NOMO-1 treated with dmso at 0.1 percent for 144 hours (cell line): ENCODE measurements at regions not wholly inside any gene's neighbourhood (a gene's known extent, or its start where the extent isn't known, plus 50 kb on each side); places are given as distances from the start of the nearest gene placed in this dataset.

ENCODE experiments used
- DNase-seq: peaks from one replicate; lab custom pipeline; 2025; ENCODE audit not compliant: unreplicated experiment; lab: John Stamatoyannopoulos, UW

- no peak for DNase-seq
Measured at GRCh38 chr2:104125096-104125495, 728.8 kb upstream of the POU3F3 start.

DNA sequence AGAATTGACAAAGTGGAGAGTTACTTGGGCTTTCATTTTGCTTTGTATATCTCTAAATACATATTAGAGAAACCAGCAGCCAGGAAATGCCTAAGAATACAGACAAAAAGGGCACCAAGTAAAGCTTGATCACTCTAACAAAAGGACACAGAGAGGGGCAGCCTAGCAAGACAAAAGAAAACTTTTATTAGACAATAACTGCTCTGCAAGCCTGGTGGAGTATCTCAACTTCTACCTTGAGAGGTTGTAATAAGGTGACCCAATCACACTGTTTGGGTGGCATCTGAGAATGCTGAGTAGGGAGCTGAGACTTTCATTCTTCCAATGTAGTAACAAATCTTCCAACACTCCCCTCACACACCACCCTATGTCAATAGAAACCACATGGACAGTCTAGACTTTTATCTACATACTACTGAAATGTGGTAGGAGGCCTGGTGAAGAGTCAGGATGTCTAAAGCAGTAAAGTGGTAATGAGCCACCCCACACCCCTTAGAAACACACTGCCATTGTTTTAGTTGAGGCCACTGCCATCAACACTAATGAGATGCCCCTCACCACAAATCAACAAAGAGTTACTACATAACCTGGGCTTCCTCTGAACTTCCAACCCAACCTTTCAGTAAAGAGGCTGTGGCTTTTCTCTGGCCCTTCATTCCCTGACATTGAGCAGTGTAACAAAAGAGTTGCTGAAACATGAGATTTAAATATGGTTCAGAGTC, 726.7 kb upstream of the POU3F3 start:
- no peak for DNase-seq

DNA sequence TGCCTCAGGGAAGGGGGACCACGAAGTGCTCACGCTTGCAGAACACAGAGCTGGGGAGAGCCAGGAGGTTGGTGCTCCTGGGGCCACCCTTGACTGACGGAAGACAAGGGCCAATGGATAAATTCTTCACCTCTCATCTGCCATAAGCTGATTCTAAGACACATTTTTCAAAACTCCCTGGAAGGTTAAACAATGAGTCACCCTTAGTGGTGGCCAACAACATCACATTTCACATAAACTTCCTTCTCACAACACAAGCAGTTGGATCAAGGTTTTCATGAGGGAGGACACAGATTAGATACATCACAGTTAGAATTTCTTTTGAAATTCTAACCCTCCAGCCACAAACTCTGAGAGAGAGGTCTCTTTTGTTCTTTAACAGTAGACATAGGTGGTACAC, 713.6 kb upstream of the POU3F3 start:
- no peak for DNase-seq

DNA sequence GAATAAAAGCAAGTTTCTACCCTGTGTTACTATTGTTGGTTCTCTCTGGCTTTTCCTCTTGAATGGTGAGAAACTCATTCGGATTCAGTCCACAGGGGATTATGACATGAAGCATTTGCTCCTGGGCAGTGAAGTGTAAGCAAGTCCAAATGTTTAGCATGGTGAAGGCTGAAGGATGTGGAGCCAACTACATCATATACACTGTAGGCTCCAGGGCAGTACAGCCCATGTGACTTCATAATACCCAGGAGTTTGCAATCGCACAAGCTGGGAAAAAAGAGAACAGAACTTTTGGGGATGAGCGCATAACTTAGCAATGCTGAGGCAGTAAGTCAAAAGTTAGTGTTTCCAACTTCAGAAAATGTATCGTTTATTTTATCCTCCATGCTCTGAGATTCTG, 695.7 kb upstream of the POU3F3 start:
- DNase-seq = no peak

- no peak for DNase-seq
Measured at GRCh38 chr2:104163611-104164130, 690.2 kb upstream of the POU3F3 start.

DNA sequence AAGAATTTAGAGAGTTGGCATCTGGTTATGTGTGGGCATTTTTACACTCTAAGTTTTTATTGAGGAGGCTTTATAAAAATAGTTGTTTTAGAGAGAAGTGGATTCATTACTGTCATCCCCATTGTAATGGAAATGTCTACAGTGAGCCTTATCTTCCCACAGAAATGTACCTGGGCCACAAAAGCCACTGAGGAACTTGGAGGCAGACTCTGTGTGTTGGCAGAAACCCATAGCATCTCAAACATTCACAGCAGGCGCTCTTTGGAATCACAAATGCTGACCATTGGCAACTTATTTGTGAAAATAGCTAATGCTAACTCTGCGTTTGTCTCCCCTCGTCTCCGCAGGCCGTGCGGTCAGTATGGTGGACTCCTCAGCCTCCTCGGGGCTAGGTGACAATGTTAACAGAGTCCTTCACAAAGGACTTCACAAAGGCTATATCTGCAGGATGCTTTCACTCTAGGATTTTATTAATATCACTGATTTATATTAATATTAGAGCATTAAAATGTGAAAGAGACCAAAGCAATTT, 689.1 kb upstream of the POU3F3 start:
- no peak for DNase-seq

- DNase-seq = no peak
Measured at GRCh38 chr2:104177179-104177578, 676.7 kb upstream of the POU3F3 start.

GRCh38 chr2:104179644-104180043, 674.3 kb upstream of the POU3F3 start:
- no peak for DNase-seq

DNA sequence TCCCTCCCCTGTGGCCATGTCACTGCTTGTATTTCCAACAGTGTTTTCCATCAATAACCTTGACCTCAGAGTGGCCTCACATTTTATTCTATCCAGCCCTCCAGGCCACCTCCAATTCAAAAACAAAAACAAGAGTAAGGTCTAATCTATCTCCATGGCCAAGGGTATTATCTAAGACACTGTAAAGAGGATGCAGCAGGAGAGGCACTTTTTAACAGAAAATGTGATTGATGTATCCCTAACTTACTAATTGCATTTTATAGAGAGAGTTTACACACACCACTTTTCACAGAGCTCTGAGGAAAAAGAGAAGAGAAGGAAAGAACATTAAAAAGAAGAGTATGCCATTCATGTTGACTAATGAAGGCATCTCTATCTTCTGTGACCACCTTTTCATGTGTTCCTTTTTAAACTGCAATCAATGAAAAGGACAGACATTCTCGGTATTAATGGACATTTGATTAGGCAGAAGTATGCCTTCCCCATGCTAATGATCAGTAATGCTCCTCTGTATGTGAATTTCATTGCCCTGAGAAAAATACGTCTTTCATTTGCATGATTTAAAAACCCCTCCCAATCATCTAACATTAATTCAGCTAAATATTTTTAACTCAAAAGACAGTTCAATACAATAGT, 653.3 kb upstream of the POU3F3 start:
- DNase-seq = no peak

DNA sequence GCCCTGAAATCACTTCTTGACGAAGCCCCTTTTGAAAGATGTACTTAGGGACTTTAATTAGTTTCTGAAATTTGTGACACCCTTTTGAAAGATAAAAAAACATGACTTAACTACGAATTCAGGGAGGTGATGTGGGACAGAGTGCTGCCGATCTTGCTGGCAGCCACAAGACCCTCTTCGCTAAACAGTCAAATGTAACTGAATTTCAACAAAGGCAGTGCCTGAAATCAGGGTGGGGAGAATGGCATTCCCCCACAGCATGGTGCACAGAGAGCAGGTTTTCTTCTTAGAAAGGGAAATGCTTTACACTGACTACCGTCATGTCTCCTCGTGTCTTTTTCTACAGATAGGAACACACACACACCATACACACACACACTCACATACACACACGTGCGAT, 640.2 kb upstream of the POU3F3 start:
- DNase-seq = no peak

DNA sequence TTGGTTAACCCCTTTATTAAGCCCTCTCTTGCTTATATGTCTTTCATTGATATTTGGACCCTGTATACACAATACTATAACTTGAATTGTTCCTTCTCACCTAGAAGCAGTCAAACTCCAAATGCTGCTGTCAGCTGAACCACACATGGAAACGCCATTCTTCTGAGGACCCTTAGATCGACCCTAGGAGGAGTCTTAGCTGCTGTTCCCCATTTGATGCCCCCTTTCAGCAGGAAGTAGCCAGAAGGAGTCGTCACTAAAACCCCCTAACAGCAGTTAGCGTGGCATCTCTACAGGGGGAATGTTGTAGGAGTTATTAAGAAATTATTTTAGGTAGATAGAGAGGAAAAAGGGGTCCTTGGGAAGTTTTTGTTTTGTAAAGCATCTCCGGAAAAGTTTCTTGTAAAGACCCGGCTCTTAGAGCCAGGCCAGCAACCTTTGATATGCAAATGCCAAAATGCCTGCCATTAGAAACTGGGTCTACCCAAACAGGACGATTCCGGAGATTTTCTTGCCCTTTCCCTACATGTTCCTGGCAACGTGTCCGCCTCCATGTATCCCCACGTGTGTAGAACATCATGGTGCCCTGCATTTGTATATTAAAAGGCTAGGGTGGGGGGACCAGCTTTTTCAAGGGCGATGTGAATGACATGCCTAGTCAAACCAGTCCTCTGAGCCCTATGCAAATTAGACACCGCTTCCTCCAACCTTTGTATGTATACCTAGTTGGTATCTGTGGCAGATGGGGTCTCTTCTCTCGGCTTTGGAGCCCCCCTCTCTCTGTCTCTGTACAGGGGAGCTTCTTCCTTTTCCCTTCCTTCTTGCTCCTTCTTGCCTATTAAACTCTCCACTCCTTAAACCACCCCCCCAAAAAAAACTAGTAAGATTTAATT, 638.4 kb upstream of the POU3F3 start:
- DNase-seq = no peak

- DNase-seq = no peak
Measured at GRCh38 chr2:104233591-104233990, 620.3 kb upstream of the POU3F3 start.

GRCh38 chr2:104236491-104236890, 617.4 kb upstream of the POU3F3 start:
- DNase-seq = no peak

GRCh38 chr2:104240984-104241383, 612.9 kb upstream of the POU3F3 start:
- DNase-seq = no peak

DNA sequence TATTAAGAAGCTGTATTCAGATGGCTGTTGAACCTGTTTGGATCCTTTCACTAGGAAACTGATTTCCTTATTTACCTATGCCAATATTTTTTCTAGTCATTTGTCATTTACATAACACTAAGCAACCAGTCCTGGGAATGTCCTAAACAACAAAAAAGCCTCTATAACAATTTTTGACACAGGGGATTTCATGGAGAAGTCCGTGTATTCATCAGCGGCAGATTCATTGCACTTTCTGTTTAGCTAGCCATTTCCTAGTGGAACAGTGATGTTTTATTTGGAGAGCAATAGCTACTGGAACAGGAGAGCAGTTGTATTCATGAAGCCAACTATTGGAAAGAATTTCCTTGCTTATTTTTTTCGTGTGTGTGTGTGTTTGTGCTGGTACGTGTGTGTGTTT, 604.3 kb upstream of the POU3F3 start:
- DNase-seq = no peak

DNA sequence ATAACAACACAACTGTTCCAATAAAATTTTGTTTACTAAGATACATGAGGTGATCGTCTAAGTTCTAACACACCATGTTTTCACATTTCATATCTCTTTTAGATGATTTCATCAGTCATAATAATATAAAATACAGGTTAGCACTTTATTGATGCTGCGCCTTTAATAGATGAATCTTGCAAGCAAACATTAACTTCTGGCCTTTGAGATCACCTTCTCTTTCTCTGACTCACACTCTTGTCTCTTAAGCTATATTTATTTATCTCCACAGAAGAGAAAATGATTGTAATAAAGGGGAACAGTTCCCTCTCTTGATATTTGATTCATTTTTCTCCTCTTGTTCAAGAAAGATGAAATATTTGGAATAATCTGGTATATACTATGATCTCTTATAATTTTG, 603.3 kb upstream of the POU3F3 start:
- no peak for DNase-seq

- DNase-seq = no peak
Measured at GRCh38 chr2:104254017-104254416, 599.9 kb upstream of the POU3F3 start.

DNA sequence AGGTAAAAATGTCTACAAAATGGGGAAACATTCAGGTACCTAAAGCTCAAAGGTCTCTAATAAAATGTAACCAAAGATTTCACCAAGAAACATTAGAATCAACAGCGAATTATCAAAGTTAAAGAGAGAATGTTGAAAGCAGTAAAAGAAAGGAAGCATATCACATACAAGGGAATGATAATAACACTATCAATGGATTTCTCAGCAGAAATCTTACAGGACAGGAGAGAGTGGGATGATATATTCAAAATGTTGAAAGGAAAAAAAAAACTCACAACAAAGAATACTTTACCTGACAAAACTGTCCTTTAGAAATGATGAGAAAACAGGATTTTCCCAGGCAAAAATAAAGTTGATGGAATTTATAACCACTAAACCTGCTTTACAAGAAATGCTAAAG, 591.2 kb upstream of the POU3F3 start:
- no peak for DNase-seq

DNA sequence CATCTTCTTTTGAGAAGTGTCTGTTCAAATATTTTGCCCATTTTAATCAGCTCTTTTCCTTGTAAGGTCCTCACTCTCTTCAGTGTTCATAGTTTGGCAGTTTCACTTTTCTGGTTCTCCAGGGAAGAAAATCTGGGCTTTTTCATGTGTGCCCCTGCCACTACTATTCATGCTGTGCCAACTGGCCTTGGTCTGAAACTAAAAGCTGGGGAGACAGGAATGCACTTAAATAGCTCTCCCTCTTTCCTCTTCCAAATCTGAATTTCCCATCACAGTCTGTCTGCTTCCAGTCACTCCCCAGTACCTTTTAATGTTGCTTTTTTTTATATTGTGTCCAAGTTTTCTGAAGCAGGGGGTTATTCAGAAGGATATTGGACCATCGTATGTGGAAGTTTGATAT, 574.3 kb upstream of the POU3F3 start:
- no peak for DNase-seq

DNA sequence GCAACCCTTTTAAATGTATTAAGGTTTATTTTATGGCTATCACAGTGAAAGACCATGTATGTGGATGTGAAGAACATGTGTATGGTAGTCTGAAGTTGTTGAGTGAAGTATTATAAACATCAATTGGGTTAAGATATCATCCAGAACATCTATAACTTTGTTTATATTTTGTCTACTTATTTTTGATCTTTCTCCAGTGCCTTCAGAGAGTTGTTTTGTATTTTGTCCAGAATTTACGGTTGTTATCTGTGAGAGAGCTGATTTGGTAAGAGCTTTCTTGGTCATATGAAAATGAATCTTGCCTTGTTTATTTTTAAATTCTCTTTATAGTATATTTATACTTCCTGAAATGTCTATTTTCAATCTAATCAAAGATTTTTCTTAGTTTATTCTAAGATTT, 573.7 kb upstream of the POU3F3 start:
- DNase-seq = no peak

- DNase-seq = no peak
Measured at GRCh38 chr2:104286841-104287240, 567.1 kb upstream of the POU3F3 start.
